ENCODE measurements at regions not wholly inside any gene's neighbourhood (a gene's known extent, or its start where the extent isn't known, plus 50 kb on each side); places are given as distances from the start of the nearest gene placed in this dataset.

DNA sequence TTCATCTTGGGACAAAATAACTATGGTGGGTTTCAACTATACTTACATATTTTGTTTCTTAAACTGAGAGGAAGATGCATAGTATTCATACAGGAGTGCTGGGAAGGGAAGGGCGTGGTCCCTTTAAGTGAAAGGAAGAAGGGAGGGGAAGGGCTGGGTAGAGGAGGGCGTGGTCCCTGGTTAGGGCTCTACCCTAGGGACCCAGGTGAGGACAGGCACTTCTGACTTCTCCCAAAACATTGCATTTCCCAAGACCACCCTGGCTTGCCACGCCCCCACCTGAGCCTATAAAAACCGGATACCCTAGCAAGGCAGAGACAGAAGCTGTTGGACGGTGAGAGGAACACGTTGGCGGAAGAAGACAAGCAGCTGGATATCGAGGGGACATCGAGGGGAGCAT is 157.6 kb upstream of the PLXNA4 start:
- no peak for DNase-seq

DNA sequence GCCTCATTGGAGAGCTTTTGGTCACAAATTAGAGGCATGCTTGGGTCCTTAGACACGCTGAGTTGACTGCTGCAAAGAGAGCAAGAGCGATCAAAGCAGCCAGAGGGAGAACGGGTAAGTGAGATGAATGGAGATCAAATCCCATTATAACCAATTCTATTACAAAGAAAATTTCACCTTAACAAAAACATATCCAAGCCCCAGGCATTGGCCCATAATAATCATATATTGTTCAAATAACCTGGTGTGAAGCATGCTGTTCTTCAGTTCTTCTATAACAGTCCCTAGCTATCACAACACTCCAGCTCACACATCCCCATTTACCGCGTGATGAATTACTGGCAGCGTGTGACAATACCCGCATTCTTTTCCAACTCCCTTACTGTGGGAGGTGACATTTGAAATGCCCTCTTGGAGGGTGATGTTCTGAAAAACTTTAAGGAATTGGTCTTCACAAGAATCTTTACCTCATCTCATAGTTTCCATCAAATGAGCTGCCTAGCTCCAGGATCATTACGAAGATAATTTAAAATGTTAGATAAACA is 156.1 kb upstream of the PLXNA4 start:
- no peak for DNase-seq

DNA sequence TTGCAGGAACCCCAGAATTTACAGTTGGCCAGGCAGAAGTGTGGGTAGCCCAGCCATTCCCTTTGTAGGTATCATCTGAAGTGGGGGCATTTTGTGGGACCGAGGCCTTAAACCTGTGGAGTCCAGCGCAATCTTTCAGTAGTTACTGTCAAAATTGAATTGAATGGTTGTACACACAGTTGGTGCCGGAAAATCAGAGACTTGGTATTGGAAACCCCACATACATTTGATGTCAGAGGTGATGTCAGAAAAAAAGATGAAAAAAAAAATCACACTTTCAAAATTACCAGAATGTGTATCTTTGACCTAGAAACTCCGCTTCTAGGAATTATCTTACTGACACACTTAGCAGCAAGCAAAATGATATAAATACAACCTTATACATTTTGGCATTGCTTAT is 153.8 kb upstream of the PLXNA4 start:
- DNase-seq = no peak

DNA sequence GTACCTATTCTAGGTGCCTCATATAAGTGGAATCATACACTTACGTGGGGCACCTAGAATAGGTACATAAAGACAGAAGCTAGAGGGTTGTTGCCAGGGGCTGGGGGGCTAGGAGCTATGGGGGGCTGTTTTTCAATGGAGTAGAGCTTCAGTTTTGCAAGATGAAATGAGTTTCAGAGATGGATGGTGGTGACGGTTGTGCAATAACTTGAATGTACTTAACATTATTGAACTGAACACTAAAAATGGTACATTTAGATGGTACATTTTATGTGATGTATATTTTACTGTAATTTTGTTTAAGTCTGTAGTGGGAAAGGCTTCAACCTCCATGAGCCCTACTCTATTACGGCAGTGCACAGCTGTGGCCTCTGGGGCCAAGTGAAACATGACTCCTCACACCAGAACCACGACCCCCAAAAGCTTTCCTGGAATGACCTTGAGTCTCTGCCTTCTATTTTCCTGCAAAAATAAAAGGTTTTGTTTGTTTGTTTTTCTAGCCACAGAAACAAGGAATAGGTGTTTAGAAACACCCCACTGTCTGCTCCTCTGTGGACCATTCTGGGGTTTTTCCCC is 147.3 kb upstream of the PLXNA4 start:
- DNase-seq = no peak

DNA sequence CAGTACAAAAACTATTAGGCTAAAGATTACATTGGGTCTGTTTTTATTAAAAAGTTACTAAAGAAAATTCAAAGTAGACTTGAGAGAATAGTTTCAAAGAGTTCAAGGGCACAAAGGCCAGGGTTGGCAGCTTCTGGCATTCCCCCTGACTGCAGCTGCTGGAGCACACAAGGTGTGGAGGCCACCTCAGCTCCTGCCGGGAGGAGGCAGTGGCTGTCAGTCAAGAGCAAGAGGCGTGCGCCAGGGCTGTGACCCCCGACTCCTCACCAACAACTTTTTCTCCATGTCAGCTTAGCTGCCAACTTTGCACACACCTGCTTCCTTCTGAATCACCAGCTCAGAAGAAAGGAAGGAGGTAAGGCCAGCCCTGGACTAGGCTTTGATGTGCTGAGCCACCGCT is 144.6 kb upstream of the PLXNA4 start:
- no peak for DNase-seq

DNA sequence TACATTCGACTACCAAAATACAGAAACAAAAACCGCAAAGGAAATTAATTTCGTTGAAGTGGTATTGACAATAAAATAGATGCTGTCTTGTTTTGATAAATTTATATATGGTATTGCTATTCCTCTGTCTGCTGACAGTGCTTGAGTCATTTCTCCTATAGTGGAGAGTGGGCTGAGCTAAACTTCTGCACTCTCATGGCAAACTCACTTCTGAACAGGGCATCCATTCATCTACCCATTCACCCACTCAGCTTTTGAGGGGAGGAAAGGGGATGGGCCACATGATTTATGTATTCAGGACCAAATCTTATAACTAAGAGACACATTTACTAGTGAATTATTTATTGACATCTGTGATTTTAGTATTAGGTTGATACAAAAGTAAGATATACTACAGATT is 137.6 kb upstream of the PLXNA4 start:
- no peak for DNase-seq

DNA sequence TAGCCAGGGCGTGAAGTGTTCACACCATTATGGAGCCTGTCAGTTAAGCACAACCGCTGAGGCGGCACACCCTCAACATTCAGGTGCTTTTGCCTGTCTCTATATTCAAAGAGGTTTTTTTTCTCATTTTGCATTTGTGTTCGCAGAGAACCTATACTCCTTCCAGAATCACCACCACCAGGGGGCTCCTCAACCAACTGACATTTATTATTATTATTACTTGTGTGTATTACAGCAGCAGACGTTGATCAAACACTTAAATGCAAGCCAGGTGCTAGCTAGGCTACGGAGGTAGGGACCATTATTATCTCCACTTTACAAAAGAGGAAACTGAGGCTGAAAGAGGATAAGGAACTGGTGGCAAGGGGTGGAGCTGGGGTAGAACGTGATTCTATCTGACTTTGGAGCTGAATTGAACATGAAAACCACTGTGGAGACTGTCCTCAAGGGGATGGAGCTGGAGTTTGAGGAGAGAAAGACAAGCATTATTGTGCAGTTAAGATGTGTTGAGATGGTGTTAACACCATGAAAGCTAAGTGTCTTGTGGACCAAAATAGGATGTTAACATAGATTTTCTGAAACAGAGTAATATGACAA is 133.8 kb upstream of the PLXNA4 start:
- DNase-seq = peak in 3 of 51 donors; percentile 3 to 4 (median 4)

DNA sequence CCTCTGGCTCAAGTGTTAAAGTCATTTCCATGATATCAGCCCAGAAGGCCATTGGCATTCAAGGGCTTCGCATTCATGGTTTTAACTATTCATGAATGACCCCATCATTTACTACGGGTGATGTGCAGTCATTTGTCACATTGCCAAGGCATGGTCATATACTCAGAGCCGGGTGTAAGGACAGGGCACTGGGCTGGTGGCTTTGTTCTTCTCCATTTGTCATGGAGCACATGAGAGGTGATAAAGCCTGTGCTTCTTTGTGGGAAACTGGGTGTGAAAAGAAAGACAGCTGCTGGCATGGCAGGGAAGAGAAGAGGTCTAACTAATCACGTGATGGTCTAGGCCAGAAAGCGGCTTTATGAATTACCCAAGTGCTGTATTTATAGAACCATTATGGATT is 132.2 kb upstream of the PLXNA4 start:
- no peak for DNase-seq

DNA sequence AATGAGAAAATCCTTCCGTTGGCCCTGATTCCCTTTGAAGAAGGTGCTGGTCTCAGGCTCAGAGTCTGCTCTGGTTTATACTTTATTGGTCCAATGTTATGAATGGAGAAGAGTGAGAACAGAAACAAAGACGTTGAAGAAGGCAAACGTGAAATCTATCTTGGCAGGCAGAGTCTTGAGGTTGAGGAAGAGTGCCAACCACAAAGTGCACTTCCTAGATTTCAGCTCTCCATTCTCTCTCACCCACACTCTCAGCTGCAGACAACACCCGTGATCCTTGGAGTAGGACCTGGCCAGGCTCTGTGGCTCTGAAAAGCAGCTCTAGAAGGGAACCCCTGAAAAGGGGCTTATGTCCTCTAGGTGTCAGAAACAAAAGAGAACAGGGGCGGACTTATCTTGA is 128.9 kb upstream of the PLXNA4 start:
- DNase-seq = peak in 2 of 51 donors; percentile 1

DNA sequence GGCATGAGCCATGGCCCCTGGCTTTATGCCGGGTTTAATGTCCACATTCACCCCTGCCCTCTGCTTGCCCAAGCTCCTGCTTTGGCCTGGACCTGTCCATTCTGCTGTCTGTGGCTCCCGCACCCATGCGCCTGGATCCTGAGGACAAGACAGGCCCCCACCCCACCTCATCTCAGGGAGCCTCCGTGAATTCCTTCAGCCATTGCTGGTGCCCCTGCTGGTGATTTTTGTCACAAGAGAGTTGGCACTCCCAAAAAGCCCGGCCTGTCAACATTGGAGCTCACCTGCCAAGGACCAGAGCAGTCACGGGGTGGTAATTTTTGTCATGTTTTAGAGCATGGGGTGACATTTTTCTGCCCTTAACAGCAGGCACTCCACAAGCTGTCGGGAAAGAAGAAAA is 127.5 kb upstream of the PLXNA4 start:
- no peak for DNase-seq

DNA sequence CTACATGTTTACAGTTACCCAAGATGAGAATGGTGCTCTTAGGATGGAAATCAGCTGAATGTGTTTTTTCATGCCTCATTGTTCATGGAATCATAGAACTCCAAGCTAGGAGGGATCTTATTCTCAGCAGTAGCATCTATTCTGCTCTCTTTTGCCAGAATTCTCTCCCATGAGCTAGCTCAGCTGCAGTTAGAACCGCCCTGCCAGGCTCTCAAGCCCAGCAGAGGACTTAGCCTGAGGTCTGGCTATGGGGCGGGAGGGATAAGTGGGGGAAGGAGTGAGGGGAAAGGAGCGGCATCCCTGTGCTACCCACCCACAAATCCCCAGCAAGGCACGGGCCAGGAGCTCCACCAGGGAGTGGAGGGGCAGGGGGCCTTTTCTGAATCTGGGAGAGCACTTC is 120.7 kb upstream of the PLXNA4 start:
- DNase-seq = no peak

DNA sequence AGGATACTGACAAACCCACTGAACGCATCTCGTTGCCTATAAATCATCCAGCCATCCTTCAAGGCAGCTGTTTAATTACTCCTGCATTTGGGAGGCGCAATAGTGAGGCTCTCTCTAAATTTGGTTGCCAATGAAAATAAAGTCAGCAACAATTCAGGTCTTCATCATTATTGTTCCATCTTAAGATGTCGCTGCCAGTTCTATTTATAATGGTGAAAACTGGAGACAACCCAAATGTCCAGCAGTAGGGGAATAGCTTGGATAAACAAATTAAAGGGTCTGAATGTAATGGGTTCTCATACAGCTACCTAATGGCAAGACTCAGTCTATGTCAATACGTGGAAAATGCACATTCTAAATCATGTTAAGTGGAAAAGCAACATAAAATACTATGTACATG is 120.1 kb upstream of the PLXNA4 start:
- no peak for DNase-seq

DNA sequence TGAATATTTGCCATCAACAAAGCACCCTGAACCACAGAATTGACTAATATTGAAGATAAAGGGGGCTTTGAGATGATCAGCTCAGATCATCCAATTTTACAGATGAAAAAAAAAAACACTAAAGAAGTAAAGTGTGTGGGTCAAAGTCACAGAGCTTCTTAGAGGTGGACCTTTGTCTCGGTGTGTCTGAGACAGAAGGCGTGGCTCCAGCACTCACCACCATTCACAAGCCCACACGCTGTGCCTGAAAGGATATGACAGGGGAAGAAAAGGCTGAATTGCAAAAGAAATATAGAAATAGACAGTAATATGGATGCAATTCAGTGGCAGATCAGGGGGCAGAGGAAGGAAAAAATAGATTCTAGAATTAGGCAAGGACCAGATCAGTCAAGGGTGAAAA is 114.9 kb upstream of the PLXNA4 start:
- DNase-seq = no peak

DNA sequence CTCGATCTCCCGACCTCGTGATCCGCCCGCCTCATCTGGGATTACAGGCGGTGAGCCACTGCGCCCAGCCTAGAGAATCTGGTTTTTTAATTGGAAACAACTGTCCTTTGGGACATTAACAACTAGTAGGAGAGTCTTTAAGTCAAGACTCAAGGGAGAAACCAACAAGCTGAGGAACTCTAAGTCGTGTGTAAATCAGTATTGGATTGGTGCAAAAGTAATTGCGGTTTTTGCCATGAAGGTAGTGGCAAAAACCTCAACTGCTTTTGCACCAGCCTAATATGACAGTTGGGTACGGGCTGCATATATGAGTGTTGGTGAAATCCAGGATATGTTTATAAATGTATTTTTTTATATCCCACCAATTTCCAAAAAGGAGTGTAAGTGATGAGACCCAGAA is 113.9 kb upstream of the PLXNA4 start:
- DNase-seq = no peak

DNA sequence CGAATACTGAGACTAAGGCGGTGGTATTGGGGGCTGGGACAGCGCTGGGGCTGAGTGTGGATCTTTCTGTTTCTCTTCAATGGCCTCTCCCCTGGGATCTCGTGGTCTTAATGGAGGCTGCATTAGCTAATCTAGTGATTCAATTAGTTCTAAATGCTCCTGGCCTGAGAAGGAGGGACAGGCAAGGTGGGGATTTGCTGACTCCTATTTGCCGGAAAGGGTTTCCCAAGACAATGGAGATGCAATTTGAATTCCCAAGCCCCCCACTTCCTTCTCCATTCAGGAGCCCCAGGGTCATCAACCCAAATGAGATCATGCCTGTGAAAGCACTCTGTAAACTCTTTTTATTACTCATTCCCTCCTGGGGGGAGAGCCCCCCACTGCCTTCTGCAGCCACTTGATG is 111.7 kb upstream of the PLXNA4 start:
- no peak for DNase-seq

DNA sequence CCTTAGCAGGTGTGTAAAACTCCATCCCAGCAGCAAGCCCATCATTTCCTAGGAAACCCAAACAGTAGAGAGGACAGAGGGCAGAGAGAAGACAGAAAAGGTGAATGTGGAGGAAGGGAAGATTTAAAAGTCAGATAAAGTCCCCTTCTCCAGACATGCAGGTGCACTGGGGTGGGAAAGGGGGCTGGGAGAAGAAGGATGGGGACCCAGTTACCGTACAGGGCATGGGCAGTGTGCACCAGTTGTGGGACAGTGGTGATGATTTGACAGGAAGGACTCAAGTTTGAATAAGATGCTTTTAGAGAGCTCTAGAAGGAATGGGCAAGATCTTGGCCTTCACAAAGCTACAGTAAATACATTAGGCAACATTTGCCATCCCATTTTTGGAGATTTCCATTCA is 110.7 kb upstream of the PLXNA4 start:
- no peak for DNase-seq

DNA sequence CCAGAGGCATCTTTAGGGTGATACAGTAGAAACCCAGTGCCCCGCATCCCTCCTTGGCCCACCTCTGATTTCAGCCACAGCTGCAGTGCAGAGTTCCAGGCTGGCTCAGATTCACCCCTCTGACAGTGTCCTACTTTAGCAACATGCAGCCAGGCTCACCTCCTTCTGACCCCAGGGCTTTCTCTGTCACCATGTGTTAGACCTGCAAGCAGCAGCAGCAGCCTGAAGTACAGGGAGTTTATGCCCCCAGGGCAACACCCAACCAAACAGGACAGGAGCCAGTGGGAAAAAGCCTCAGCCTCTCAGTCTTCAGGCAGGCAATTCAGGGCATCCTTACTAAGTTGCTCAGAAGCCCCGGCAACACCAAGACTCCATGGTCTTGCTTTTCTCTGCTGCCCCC is 109.0 kb upstream of the PLXNA4 start:
- no peak for DNase-seq

DNA sequence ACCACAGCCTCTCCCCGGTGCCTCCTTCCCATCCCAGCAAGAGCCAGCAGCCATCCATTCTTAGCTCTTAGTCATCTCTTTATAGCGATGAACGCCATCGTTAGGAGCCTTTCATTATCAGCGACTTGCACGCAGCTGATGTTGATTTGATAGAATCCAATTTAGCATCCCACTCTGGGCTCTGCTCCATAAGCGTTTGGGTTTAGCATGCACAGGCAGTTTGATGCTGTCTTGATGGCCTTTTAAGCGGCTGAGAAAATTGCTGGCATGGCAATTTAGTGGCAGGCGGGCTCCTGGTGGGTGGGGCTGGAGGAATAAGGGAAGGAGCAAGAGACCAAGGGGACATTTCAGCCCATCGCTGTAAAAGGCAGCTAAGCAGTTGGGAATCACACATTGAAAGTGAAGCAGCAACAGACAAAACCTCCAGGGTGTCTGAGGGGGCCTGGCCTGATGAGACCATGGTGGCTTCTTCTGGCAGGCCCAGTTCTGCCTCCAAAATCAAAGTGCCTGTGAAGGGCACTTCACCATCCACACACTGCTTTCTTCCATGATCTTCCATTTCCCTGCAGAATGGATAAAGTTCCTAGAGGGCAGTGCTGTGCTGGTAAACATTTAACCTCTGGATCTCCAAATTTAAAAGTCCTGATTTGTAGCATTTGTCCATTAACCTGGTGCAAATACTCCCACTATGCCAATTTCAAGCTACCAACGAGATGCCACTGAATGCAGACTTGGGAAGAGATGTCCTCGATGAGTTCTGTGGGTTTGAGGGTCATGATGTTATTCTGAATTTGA is 107.8 kb upstream of the PLXNA4 start:
- no peak for DNase-seq

DNA sequence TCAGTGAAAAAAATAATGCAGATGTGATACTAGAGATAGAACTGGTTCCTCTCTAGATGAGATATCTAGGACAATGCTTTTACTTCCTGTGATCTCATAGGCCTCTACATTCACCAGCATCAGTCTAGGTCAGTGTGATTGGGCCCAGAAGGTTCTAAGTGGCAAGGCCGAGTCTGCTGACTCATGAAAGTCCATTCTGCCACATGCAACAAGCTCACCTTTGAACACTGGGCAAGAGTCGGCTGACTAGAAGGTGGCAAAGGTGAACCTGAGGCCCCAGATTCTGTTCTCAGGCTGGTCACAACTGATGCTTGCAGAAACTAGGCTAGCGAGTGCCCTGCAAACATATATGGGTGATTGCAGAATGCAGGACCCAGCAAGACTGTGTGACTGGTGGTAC is 105.7 kb upstream of the PLXNA4 start:
- DNase-seq = no peak

DNA sequence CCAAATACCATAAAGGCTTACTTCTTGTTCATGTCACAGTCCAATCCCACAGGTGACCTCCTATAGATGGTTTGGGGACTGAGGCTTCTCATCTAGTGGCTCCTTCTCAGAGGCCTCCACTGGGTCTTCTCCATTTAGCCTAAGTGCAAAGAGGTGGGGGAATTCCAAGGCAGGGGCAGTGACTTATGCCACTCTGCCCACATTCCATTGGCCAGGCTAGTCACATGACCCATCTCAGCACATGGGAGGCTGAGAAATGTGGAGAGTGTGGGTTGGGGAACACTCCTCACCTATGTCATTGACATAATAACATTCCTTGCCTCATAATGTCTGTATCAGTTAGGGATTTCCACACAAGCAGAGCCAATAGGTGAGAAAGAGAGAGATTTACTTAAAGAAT is 104.3 kb upstream of the PLXNA4 start:
- DNase-seq = no peak

DNA sequence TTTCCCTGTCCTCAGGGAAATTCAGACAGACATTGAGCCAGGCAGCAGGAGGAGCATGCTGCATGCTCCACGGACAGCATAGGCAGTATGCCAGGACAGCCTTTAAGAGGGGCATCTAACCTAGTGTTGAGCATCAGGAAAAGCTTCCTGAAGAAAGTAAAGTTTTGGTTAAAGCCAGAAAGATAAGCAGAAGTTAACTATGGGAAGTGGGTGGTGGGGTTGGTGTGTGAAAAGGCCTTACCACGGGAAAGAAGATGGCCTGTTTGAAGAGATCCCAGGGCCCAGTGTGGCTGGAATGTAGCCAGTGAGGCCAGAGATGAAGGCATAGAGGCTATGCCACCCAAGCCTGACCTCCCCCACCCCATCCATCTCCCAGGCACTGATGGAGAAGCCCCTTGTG is 102.4 kb upstream of the PLXNA4 start:
- DNase-seq = no peak

DNA sequence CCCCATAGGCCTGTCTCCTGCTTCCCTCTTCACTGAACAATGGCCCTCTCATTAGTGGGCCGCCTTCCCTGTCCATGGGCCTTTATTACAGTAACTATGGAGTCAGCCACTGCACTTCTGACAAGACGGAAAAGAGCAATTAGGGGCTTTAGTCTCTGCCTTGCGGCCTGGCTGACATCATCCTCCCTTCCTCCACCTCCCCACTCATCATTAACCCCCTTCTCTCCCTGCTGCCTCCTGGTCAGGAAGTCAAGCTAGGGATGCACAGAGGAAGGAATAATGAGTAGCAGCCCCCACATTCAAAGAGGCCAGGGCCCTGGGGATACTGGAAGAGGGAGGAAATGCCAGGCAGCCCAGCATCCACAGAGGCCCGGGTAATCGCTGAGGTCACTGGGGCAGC is 101.6 kb upstream of the PLXNA4 start:
- no peak for DNase-seq
